ENCODE measurements at regions not wholly inside any gene's neighbourhood (a gene's known extent, or its start where the extent isn't known, plus 50 kb on each side); places are given as distances from the start of the nearest gene placed in this dataset.

DNA sequence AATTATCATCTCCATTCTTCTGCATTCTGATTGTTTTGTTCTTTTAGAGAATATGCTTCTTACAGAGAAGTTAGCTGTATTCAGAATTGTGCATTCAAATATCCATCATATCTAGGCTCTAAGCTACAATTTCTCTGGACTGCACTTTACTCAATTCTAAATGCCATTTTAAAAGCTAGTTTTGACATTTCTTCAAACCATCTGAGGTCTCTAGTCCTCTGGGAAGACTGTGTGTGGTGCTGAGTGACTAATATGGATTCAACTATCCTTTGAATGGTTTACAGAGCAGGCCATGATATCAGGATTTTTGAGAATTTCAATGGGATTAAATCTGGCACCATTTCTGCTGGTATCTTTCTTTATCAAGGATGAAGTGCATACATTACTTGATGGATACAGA, 285.7 kb downstream of the BTBD3 start:
- DNase-seq (ENCODE audit: low spot score) = no peak
- TF ChIP-seq, protein P1, sequence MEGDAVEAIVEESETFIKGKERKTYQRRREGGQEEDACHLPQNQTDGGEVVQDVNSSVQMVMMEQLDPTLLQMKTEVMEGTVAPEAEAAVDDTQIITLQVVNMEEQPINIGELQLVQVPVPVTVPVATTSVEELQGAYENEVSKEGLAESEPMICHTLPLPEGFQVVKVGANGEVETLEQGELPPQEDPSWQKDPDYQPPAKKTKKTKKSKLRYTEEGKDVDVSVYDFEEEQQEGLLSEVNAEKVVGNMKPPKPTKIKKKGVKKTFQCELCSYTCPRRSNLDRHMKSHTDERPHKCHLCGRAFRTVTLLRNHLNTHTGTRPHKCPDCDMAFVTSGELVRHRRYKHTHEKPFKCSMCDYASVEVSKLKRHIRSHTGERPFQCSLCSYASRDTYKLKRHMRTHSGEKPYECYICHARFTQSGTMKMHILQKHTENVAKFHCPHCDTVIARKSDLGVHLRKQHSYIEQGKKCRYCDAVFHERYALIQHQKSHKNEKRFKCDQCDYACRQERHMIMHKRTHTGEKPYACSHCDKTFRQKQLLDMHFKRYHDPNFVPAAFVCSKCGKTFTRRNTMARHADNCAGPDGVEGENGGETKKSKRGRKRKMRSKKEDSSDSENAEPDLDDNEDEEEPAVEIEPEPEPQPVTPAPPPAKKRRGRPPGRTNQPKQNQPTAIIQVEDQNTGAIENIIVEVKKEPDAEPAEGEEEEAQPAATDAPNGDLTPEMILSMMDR (IDR thresholded peaks at IDR 0.05; ENCODE audit: extremely low read depth, missing control alignments) = no peak

DNA sequence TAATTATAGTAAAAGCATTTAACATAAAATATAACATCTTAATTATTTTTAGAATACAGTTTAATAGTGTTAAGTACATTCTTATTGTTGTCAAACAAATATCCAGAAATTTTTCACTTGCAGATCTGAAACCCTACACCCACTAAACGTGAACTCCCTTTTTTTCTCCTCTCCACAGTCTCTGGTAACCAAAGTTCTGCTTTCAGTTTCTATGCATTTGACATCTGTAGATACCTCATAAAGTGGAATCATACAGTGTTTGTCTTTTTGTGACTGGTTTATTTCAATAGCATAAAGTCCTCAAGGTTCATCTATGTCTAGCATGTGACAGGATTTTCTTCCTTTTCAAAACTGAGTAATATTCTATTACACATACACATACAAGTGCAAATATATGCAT, 286.3 kb downstream of the BTBD3 start:
- TF ChIP-seq, protein P1 (IDR thresholded peaks at IDR 0.05; ENCODE audit: extremely low read depth, missing control alignments) = no peak
- no peak for DNase-seq (ENCODE audit: low spot score)

DNA sequence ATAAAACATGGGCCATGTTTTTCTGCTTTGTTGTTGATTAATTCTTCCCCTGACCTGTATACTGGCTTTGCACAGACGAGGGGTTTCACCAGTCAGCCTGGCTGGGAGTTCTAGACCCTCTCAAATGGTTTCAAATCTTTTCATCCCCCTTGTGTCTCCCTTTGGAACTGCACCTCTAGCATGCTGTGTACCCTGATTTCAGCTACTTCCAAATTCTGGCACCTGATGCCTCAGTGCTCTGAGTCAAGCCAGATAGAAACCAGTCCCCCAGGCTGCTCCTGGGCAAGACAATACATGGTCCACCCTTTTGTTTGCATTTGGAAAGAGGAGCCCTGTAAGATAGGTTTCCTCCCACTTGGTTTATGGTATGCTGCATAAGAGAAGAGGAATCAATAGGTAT, 290.2 kb downstream of the BTBD3 start:
- TF ChIP-seq, protein P1 (IDR thresholded peaks at IDR 0.05; ENCODE audit: extremely low read depth, missing control alignments) = no peak
- no peak for DNase-seq (ENCODE audit: low spot score)

DNA sequence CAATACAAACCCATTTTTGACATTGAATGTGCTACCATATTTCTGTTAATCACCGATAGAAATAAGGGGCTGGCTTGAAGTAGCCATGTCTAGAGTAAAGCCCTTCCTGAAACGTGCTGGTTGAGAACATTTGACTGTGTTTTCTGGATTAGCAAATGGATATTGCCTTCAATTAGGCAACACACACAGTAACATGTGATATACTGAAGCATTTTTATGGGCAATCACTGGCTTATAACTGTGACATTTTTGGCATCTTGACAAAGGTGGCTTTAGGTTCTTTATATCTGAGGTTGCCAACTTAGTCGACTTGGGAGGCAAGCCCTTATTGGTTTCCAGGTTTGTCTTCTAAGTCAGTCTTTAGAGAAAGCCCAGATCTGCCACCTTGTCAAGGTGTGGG, 292.9 kb downstream of the BTBD3 start:
- no peak for DNase-seq (ENCODE audit: low spot score)
- TF ChIP-seq, protein P1 (IDR thresholded peaks at IDR 0.05; ENCODE audit: extremely low read depth, missing control alignments) = no peak

DNA sequence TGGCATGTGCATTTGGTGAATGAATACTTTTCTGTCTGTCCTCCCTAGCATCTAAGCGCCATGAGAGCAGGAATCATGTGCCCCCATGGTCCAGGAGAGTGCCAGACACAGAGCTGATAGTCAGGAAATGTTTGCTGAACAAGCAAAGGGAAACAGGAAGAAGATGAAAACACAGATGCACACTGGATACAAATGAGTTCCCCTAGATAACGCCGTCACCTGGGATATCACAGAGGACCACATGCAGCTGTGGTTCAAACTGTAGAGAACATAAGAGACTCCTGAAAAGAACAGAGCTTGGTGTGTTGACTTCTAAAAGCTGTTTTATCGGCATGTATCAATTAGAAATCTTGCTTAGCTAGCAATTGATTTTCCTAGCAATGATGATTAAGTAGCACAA, 293.7 kb downstream of the BTBD3 start:
- TF ChIP-seq, protein P1 (IDR thresholded peaks at IDR 0.05; ENCODE audit: extremely low read depth, missing control alignments) = no peak
- no peak for DNase-seq (ENCODE audit: low spot score)

DNA sequence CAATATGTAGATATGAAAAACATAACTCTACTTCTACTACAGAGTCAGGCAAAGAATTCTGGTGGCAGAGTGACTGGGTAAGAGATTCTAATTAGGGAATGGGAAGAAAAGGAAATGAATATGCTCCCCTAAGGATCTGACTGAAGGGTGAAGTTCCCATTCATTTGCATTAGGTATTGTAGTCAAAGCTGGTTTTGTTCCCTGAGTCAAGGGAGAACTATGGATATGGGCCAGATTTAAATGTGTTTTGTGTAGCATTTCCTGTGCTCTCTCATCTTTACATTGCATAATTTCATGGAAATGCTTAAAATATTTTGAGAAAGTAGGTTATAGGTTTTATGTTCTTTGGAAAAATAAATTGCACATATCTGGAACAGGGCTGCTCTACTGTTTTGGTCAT, 299.7 kb downstream of the BTBD3 start:
- no peak for DNase-seq (ENCODE audit: low spot score)

DNA sequence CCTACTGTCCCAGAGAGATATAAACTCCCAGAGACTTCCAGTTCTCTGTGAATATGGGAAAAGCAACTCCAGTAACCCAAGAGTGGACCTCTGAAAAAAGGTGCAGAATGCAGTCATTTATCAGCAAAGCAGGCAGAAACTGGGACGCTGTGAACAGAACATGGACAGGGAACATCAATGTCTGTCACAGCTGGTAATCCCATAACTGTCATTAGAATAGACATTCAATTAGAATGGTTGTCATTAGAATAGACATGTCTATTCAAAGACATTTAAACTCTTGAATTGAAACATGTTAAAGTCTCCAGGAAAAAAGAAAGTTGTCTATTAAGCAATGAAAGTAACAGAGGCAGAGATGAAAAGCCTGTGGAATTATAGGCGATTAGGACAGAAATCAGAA, 302.1 kb downstream of the BTBD3 start:
- TF ChIP-seq, protein P1 (IDR thresholded peaks at IDR 0.05; ENCODE audit: extremely low read depth, missing control alignments) = no peak
- no peak for DNase-seq (ENCODE audit: low spot score)

More for the DNA sequence above, 299.7 kb downstream of the BTBD3 start:
- TF ChIP-seq, protein P1 (IDR thresholded peaks at IDR 0.05; ENCODE audit: extremely low read depth, missing control alignments) = no peak

Measured in GM20000 (cell line).